Panc1 (cell line): ENCODE measurements at regions not wholly inside any gene's neighbourhood (a gene's known extent, or its start where the extent isn't known, plus 50 kb on each side); places are given as distances from the start of the nearest gene placed in this dataset.
"Not testable (repeated sequence)": the region's sequence is repeated elsewhere in the genome, so short reads cannot be mapped to it uniquely, and the experiment has no call there.

Experiments
- ATAC-seq: fragments of 200-7000 bp; cut with Tn5 transposase; 2 replicates; pipeline ENCODE4 v1.9.1; 2020; ENCODE audit warnings: mild to moderate bottlenecking, moderate library complexity
- BruUV-seq: library from RNA; stranded (reverse); fragments of 400-500 nt; replicated peaks from 2 replicates; lab custom pipeline; 2021; lab: Mats Ljungman, UMichigan
- CTCF ChIA-PET: fragments of 300-600 bp; sonication (Branson Sonifier 250); formaldehyde crosslinking; loops from one replicate; lab custom pipeline; 2022; ENCODE audit warnings: antibody characterized with exemption; lab: Charles Lee
- POLR2A ChIA-PET: fragments of 300-600 bp; sonication (Branson Sonifier 250); formaldehyde crosslinking; loops from one replicate; lab custom pipeline; 2022; ENCODE audit warnings: antibody characterized with exemption; lab: Charles Lee
- DNase-seq: peaks from one replicate; pipeline ENCODE4 v3.0.0-alpha.2; 2010; ENCODE audit warnings: low read depth, low spot score
- H3K27ac ChIP-seq: 2 replicates; pipeline ENCODE4 v1.5.1; 2011; ENCODE audit warnings: mild to moderate bottlenecking, low read length, inconsistent platforms
- H3K27me3 ChIP-seq: fragments of 200-500 bp; sonication (Bioruptor generic); 2 replicates; pipeline ENCODE4 v1.6.0; 2014; ENCODE audit warnings: low read length, inconsistent platforms; ENCODE audit not compliant: control insufficient read depth, insufficient read depth
- H3K36me3 ChIP-seq: fragments of 200-500 bp; sonication (Bioruptor generic); 2 replicates; pipeline ENCODE4 v1.5.1; 2014; ENCODE audit warnings: inconsistent platforms, mild to moderate bottlenecking, low read length, moderate library complexity; ENCODE audit not compliant: control insufficient read depth, insufficient read depth
- H3K4me1 ChIP-seq: 2 replicates; pipeline ENCODE4 v1.5.1; 2011; ENCODE audit warnings: inconsistent platforms, mild to moderate bottlenecking, low read length, moderate library complexity; ENCODE audit not compliant: control insufficient read depth, insufficient read depth
- H3K4me3 ChIP-seq, 2 experiments: 2 replicates each; pipeline ENCODE4 v1.5.1; 2011 to 2012; ENCODE audit warnings: low read depth in 2 of 2, low read length in 2 of 2, mild to moderate bottlenecking in 2 of 2, inconsistent platforms in 1 of 2, moderate library complexity in 1 of 2
- H3K9me3 ChIP-seq: fragments of 200-500 bp; sonication (Bioruptor generic); 2 replicates; pipeline ENCODE4 v1.5.1; 2014; ENCODE audit warnings: low read depth, mild to moderate bottlenecking, inconsistent platforms, low read length, moderate library complexity; ENCODE audit not compliant: control insufficient read depth, insufficient read depth
- POLR2AphosphoS5 ChIP-seq: IDR thresholded peaks from 2 replicates; pipeline ENCODE4 v1.6.1; 2012; ENCODE audit warnings: mild to moderate bottlenecking, low read depth, low read length, moderate library complexity
- SIN3A ChIP-seq: IDR thresholded peaks from 2 replicates; pipeline ENCODE4 v1.6.1; 2012; ENCODE audit warnings: low read depth, mild to moderate bottlenecking, low read length, moderate library complexity, borderline replicate concordance; ENCODE audit not compliant: insufficient read depth
- TCF7L2 ChIP-seq: IDR thresholded peaks from 2 replicates; pipeline ENCODE4 v1.6.1; 2011; ENCODE audit warnings: mild to moderate bottlenecking, low read depth, low read length, inconsistent platforms
- in situ Hi-C: cut with HindIII; loops from 2 replicates; pipeline ENCODE4 v1.10.0; 2016; ENCODE audit warnings: low sequenced_read_pairs, low pct_unique_long_range_greater_than_20kb
- intact Hi-C: fragments of 100-400 bp; cut with micrococcal nuclease; formaldehyde crosslinking; loops from one replicate; pipeline ENCODE4 v1.10.0; 2022; ENCODE audit not compliant: unreplicated experiment
- TF ChIP-seq, protein P1 (sequence below), 2 experiments: IDR thresholded peaks; 2 replicates each; pipeline ENCODE4 v1.6.1; 2011 to 2012; ENCODE audit warnings: low read depth in 2 of 2, control low read depth in 1 of 2, low read length in 1 of 2, mild to moderate bottlenecking in 1 of 2, moderate library complexity in 1 of 2; ENCODE audit not compliant: insufficient read depth in 1 of 2
- TF ChIP-seq, protein P2 (sequence below): fragments of 450-650 bp; IDR thresholded peaks from 2 replicates; pipeline ENCODE4 v1.5.1; 2017; ENCODE audit warnings: mild to moderate bottlenecking

DNA sequence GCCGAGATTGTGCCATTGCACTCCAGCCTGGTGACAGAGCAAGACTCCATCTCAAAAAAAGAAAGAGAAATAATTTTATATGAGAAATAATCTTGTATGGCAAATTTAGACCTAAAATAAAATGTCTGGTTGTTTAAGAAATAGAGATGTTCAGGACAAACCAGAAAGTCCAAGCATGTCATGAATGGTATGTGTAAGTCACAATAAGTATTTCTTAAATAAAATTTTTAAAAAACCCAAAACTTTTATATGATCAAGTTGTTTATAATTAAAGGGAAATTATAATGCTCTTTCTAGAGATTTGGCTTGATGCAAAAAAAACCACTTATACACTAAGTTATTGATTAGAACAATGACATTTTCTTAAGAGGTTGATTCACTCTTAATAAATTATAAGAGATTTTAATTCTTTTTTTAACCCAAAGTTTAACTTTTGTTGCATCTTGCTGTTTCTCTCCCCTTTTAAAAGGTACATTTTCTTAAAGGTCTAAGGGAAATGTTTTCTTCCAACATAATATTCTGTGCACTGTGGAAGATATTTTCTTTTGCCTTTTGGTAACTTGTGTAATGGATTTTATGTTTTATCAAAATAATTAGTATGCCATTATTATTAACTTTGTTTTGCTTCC is 105.7 kb downstream of the RTP4 start:
- in situ Hi-C loops (no loop called here), intact Hi-C loops (no loop called here)
- peaks cover 32% of the 10 kb centered on the region for H3K9me3 ChIP-seq
- H3K27me3 ChIP-seq: no peaks in the 10 kb centered on the region
- ChIA-PET CTCF (no interaction called here), POLR2A (no interaction called here)
- no peaks in the 10 kb centered on the region for H3K36me3 ChIP-seq
- DNase-seq (no peak), ATAC-seq (no peak)
- no peak overlapping the region for H3K27ac ChIP-seq
- no peaks in the 10 kb centered on the region for H3K4me1 ChIP-seq
- BruUV-seq: no TSS peak
- H3K4me3 ChIP-seq: no peak overlapping the region
- TF ChIP-seq TCF7L2 (no peak), POLR2AphosphoS5 (no peak), SIN3A (no peak)
- TF ChIP-seq, protein P1, sequence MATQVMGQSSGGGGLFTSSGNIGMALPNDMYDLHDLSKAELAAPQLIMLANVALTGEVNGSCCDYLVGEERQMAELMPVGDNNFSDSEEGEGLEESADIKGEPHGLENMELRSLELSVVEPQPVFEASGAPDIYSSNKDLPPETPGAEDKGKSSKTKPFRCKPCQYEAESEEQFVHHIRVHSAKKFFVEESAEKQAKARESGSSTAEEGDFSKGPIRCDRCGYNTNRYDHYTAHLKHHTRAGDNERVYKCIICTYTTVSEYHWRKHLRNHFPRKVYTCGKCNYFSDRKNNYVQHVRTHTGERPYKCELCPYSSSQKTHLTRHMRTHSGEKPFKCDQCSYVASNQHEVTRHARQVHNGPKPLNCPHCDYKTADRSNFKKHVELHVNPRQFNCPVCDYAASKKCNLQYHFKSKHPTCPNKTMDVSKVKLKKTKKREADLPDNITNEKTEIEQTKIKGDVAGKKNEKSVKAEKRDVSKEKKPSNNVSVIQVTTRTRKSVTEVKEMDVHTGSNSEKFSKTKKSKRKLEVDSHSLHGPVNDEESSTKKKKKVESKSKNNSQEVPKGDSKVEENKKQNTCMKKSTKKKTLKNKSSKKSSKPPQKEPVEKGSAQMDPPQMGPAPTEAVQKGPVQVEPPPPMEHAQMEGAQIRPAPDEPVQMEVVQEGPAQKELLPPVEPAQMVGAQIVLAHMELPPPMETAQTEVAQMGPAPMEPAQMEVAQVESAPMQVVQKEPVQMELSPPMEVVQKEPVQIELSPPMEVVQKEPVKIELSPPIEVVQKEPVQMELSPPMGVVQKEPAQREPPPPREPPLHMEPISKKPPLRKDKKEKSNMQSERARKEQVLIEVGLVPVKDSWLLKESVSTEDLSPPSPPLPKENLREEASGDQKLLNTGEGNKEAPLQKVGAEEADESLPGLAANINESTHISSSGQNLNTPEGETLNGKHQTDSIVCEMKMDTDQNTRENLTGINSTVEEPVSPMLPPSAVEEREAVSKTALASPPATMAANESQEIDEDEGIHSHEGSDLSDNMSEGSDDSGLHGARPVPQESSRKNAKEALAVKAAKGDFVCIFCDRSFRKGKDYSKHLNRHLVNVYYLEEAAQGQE (IDR thresholded peaks at IDR 0.05; ENCODE audit: insufficient read depth in 1 of 2, low read depth in 2 of 2, low read length in 1 of 2): no peak
- TF ChIP-seq, protein P2, sequence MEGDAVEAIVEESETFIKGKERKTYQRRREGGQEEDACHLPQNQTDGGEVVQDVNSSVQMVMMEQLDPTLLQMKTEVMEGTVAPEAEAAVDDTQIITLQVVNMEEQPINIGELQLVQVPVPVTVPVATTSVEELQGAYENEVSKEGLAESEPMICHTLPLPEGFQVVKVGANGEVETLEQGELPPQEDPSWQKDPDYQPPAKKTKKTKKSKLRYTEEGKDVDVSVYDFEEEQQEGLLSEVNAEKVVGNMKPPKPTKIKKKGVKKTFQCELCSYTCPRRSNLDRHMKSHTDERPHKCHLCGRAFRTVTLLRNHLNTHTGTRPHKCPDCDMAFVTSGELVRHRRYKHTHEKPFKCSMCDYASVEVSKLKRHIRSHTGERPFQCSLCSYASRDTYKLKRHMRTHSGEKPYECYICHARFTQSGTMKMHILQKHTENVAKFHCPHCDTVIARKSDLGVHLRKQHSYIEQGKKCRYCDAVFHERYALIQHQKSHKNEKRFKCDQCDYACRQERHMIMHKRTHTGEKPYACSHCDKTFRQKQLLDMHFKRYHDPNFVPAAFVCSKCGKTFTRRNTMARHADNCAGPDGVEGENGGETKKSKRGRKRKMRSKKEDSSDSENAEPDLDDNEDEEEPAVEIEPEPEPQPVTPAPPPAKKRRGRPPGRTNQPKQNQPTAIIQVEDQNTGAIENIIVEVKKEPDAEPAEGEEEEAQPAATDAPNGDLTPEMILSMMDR: no peak

DNA sequence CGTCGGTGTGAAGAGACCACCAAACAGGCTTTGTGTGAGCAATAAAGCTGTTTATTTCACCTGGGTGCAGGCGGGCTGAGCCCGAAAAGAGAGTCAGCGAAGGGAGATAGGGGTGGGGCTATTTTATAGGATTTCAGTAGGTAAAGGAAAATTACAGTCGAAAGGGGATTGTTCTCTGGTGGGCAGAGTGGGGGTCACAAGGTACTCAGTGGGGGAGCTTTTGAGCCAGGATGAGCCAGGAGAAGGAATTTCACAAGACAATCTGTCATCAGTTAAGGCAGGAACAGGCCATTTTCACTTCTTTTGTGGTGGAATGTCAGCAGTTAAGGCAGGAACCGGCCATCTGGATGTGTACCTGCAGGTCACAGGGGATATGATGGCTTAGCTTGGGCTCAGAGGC is 98.1 kb downstream of the RTP4 start:
- CTCF ChIA-PET, BruUV-seq, intact Hi-C loops, H3K36me3 ChIP-seq, POLR2A ChIA-PET, in situ Hi-C loops, H3K4me3 ChIP-seq, H3K9me3 ChIP-seq, DNase-seq, ATAC-seq, H3K27me3 ChIP-seq, H3K4me1 ChIP-seq, H3K27ac ChIP-seq: not testable (repeated sequence)

DNA sequence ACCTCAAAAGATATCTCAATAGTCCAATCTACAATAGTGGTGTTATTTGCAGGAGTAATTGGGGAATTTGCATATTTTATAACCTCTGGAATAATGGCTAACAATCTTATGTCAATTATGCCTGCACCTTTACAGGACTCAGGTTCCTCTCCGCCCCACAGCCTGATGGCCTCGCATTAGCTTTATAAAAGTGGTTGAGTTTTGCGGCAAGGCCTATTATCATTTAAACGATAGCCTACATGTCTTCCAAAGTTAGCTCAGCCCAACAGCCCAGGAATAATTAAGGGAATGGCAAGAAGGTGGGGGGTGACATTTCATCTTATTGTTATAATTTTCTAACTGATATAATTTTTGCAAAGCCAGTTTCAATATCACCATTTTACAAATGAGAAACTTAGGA is 97.3 kb downstream of the RTP4 start:
- ATAC-seq: no peak
- no peaks in the 10 kb centered on the region for H3K27me3 ChIP-seq
- in situ Hi-C loops: no loop called here
- no peak overlapping the region for H3K27ac ChIP-seq
- POLR2A ChIA-PET: no interaction called here
- no peaks in the 10 kb centered on the region for H3K9me3 ChIP-seq
- BruUV-seq: no TSS peak
- intact Hi-C loops: no loop called here
- CTCF ChIA-PET: no interaction called here
- no peak for DNase-seq
- no peak overlapping the region for H3K4me3 ChIP-seq
- H3K4me1 ChIP-seq: no peaks in the 10 kb centered on the region
- no peaks in the 10 kb centered on the region for H3K36me3 ChIP-seq
- TF ChIP-seq, protein P1 (IDR thresholded peaks at IDR 0.05; ENCODE audit: insufficient read depth in 1 of 2, low read depth in 2 of 2, low read length in 1 of 2): no peak
- TF ChIP-seq POLR2AphosphoS5 (no peak), TCF7L2 (no peak), SIN3A (no peak)
- TF ChIP-seq, protein P2: no peak
